ENCODE measurements at regions not wholly inside any gene's neighbourhood (a gene's known extent, or its start where the extent isn't known, plus 50 kb on each side); places are given as distances from the start of the nearest gene placed in this dataset.

- Histone ChIP-seq H3K27me3 (no peaks in the 10 kb centered on the region), H3K9me3 (no peaks in the 10 kb centered on the region), H3K4me3 (no peak overlapping the region), H3K36me3 (no peaks in the 10 kb centered on the region), H3K4me1 (no peaks in the 10 kb centered on the region), H3K27ac (no peak overlapping the region)
- intact Hi-C loops (cut with DNase I): no loop called here
- no peak for DNase-seq
- TF ChIP-seq CTCF (IDR thresholded peaks at IDR 0.05) (no peak), EP300 (IDR thresholded peaks at IDR 0.05) (no peak), POLR2AphosphoS5 (IDR thresholded peaks at IDR 0.05) (no peak), POLR2A (IDR thresholded peaks at IDR 0.05) (no peak)
- WGBS, 2 donors: 82 to 94% methylated on average over 3 of the region's 3 CpGs
Measured at GRCh38 chr3:67870477-67870876, 216.1 kb upstream of the SUCLG2 start.

- intact Hi-C loops (cut with DNase I): no loop called here
- 93 to 94% methylated on average over 6 of the region's 6 CpGs for WGBS, 2 donors
- no peak for DNase-seq
Measured at GRCh38 chr3:67866571-67866970, 212.2 kb upstream of the SUCLG2 start.

GRCh38 chr3:67864587-67865183 lies 210.3 kb upstream of the SUCLG2 start:
- Histone ChIP-seq H3K36me3 (no peaks in the 10 kb centered on the region), H3K4me1 (no peaks in the 10 kb centered on the region), H3K27ac (no peak overlapping the region), H3K27me3 (no peaks in the 10 kb centered on the region), H3K9me3 (no peaks in the 10 kb centered on the region), H3K4me3 (no peak overlapping the region)
- no peak for DNase-seq
- no peak for TF ChIP-seq CTCF (IDR thresholded peaks at IDR 0.05)
- TF ChIP-seq POLR2A (IDR thresholded peaks at IDR 0.05): no peak
- TF ChIP-seq POLR2AphosphoS5 (IDR thresholded peaks at IDR 0.05): no peak
- TF ChIP-seq EP300 (IDR thresholded peaks at IDR 0.05): no peak
- intact Hi-C loops (cut with DNase I): no loop called here
- WGBS, 2 donors: 16 to 53% methylated on average over 2 of the region's 2 CpGs

More at GRCh38 chr3:67866571-67866970, 212.2 kb upstream of the SUCLG2 start:
- H3K27ac ChIP-seq: no peak overlapping the region
- no peaks in the 10 kb centered on the region for H3K27me3 ChIP-seq
- H3K4me3 ChIP-seq: no peak overlapping the region
- no peaks in the 10 kb centered on the region for H3K9me3 ChIP-seq
- H3K36me3 ChIP-seq: no peaks in the 10 kb centered on the region
- TF ChIP-seq EP300 (IDR thresholded peaks at IDR 0.05) (no peak), POLR2AphosphoS5 (IDR thresholded peaks at IDR 0.05) (no peak), CTCF (IDR thresholded peaks at IDR 0.05) (no peak), POLR2A (IDR thresholded peaks at IDR 0.05) (no peak)
- H3K4me1 ChIP-seq: no peaks in the 10 kb centered on the region

- H3K27me3 ChIP-seq: no peaks in the 10 kb centered on the region
- no peak for DNase-seq
- 78 to 93% methylated on average over 4 of the region's 4 CpGs for WGBS, 2 donors
- no peak for TF ChIP-seq EP300 (IDR thresholded peaks at IDR 0.05)
- no peak for TF ChIP-seq CTCF (IDR thresholded peaks at IDR 0.05)
- TF ChIP-seq POLR2AphosphoS5 (IDR thresholded peaks at IDR 0.05): no peak
- TF ChIP-seq POLR2A (IDR thresholded peaks at IDR 0.05): no peak
- H3K4me3 ChIP-seq: no peak overlapping the region
- H3K4me1 ChIP-seq: no peaks in the 10 kb centered on the region
- intact Hi-C loops (cut with DNase I): no loop called here
- no peak overlapping the region for H3K27ac ChIP-seq
- no peaks in the 10 kb centered on the region for H3K9me3 ChIP-seq
- no peaks in the 10 kb centered on the region for H3K36me3 ChIP-seq
Measured at GRCh38 chr3:67863869-67864268, 209.5 kb upstream of the SUCLG2 start.

- Histone ChIP-seq H3K36me3 (no peaks in the 10 kb centered on the region), H3K4me1 (no peaks in the 10 kb centered on the region), H3K27me3 (no peaks in the 10 kb centered on the region), H3K9me3 (no peaks in the 10 kb centered on the region), H3K4me3 (no peak overlapping the region), H3K27ac (no peak overlapping the region)
- no peak for DNase-seq
- TF ChIP-seq CTCF (IDR thresholded peaks at IDR 0.05) (no peak), POLR2AphosphoS5 (IDR thresholded peaks at IDR 0.05) (no peak), POLR2A (IDR thresholded peaks at IDR 0.05) (no peak), EP300 (IDR thresholded peaks at IDR 0.05) (no peak)
- 93 to 94% methylated on average over 3 of the region's 3 CpGs for WGBS, 2 donors
- intact Hi-C loops (cut with DNase I): no loop called here
Measured at GRCh38 chr3:67860429-67860828, 206.0 kb upstream of the SUCLG2 start.

All from sigmoid colon (tissue), 6 donors.